Hematopoietic multipotent progenitor cell treated with erythropoietin and hydrocortisone succinate and interleukin-3 and kit ligand, for 17 days (in vitro differentiated cells): ENCODE measurements at regions not wholly inside any gene's neighbourhood (a gene's known extent, or its start where the extent isn't known, plus 50 kb on each side); places are given as distances from the start of the nearest gene placed in this dataset.
"Not testable (repeated sequence)": the region's sequence is repeated elsewhere in the genome, so short reads cannot be mapped to it uniquely, and the experiment has no call there.

Source experiments
- DNase-seq: peaks from one replicate; pipeline ENCODE4 v3.0.0-alpha.2; 2015; ENCODE audit warnings: low spot score

DNA sequence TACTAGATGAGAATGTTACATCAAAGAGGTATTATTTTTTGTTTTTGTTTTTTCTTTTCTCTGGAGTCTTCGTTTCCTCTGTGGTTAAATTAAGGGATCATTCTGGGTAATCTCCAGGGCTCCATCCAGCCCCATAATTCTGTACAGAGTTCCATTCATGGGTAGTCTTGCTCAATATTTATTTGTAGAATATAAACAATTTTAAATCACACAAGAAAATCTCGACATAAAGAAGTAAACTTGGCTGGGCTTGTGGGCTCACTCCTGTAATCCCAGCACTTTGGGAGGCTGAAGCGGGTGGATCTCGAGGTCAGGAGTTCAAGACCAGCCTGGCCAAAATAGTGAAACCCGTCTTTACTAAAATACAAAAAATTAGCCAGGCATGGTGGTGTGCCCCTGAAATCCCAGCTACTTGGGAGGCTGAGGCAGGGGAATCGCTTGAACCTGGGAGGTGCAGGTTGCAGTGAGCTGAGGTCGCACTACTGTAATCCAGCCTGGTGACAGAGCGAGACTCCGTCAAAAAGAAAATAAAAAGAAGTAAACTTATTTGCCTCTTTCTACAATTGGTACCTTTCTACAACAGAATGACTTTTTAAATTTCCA, 166.8 kb upstream of the TGFBR2 start:
- DNase-seq: no peak

DNA sequence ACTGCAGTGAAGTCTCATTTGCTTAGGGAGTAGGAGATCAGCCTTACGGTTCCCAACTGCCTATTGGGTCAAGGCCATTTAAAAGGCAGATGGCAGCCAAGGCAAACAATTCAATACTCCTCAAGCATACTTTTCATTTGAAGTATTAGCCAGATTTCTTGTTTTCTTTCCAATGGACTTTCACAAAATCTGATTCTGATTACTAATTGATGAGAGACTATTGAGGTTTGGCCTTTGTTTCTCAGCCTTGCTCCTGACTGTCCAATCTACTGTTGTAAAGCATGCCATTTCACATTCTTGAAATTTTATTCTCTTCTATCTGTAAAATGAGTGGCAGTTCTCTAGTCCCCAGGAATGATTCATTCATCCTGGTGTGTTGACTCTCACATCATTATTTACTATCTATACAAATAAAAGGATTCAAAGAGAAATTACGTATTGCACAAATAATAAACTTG, 166.2 kb upstream of the TGFBR2 start:
- no peak for DNase-seq

DNA sequence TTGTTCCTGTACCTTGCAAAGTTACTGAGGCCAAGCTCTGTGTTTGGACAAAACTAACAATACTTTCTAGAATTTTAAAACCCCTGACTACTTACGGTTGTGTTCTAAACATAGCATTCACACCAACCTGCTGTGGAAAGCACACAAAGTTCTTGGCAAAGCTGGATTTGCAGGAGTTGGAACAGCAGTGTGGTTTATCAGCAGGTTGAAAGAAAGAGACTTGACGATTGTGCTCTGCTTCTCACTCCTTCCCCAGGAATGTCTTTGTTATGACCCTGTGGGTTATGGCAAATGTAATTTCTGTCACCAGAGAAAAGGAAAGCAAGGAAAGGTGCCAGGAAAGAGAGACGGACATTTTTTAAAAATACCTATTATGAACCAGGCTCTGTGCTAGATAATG, 165.5 kb upstream of the TGFBR2 start:
- no peak for DNase-seq

DNA sequence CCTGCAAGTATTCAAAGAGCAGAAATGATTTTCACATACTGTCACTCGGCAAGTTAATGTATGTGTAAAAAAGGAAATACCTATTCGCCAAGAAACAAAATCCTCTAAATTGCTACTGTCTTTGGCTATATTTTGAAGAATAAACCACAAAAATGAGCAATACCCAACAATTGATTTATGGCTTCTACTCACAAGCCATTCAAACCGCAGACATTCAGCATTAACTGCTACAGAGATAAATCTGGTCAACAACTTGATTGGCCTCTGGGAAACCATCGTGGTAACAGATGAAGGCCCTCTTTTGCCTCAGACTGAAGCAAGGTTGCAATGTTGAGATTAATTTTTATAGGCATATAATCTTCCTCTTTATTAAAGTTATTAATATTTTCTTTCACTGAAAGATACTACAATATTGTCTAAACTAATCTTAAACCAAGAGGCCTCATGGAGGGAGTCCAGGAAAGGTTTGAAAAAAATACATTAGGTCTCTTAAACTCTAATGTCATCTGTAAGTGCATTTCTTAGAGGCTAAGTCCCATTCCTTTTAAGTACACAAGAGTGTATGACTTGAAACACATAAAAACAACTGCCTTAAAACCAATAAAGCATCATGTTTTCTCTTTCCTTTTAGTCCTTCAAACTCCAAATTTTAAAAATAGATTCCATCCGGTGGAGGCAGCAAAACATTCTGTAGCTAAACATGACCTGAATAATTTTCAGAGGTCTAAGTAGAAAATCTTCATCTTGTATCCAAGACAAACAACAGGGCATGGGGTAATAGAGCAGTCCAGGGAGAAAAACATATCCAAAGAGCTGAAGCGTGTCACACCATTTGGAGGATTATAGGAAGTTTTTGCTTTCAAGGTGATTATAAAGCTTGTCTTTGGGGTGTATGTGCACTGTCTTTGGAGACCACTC, 162.4 kb upstream of the TGFBR2 start:
- DNase-seq: no peak

DNA sequence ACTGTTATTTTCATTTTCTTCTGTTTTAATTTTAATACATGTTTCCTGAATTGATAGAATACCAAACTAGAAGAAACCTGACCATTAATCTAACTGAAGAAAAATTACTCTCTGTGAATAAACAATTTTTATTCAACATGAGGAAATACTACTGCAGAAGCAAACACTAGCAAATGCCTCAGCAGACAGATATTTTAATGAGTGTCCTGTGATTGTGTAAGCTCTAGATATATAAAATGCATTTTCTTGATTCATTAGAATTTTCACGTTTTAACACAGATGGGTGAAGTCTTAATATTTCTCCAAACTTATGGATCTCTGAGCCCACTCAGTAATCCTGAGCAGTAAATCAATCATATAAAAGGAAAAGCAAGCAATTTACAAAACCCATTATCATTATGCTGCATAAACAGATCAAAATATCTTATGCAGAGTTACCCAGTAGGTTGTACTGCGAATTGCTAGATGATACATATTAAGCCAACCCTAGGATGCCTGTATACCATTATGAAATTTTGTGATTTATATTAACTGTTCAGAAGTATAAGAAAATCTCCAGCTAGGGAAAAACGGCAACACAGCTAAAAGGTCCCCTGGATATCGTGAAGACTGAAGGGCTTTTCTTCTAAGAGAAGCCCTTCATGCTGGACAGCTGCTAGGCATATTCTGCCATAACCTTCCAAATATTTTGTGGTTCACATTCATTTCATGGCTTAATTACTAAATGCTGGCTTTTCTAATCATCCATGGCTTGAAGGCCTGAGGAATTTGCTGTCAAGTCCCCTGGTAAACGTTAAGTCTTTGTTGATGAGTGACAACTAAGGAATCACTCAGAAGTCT, 157.7 kb upstream of the TGFBR2 start:
- DNase-seq: no peak

DNA sequence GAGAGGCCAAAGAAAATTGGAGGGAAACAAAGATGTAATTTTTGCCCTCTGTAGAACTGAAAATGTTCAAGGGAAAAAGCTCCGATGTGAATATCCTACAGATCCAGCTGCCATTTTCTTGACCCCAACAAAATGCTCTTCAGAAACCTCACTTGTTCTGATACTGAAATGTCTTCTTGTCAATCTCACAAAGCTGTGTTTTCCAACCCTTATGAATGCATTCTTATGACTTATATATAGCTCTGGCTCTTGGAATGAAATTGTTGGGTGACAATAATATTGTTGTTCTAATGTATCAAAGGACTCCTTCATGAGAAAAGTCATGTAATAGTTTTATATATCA, 157.1 kb upstream of the TGFBR2 start:
- DNase-seq: no peak

DNA sequence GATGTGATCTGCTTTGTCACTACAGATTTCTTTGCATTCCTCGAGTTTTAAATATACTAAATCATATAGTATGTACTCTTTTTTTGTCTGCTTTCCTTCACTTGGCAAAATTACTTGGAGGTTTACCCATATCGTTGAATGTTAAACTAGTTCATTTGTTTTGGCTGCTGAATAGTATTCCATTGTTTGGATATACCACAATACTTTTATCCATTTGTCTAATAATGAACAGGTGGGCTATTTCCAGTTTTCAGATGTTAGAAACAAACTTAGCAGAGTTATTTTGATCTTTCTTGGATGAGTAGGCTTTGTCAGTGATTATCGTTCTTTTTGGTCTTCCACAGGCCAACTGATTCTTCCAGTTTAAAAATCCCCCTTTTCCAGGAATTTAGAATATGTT, 154.0 kb upstream of the TGFBR2 start:
- DNase-seq: no peak

DNA sequence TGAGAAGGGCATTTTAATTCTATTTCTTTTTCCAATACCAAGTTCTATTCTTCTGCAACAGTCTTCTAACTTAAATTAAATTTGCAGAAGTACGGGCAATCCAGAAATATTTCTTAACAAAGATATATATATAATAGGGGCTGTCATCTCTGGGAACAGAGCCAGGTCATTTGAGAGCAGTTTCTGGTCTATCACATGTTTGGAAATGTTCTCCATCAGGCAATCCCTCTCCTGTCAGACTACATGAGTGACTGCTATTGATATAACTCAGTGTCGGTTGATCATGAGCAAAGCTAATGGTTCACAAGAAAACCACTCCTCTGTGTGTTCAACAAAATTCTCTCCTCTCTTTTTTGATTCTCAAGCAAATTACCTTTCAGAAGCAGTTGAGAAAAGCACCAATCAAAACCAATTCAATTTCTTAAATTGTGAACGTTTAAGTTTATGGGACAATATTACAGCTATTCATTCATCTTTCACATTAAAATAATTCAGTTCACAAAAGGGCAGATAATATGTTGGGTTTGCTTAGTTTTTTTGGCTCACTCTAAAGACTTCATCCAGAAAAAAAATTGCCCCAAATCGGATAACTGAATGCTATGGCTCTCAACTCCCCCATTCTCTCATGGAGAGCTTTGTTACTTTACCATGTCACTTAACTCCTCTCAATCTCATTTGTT, 152.9 kb upstream of the TGFBR2 start:
- no peak for DNase-seq

DNA sequence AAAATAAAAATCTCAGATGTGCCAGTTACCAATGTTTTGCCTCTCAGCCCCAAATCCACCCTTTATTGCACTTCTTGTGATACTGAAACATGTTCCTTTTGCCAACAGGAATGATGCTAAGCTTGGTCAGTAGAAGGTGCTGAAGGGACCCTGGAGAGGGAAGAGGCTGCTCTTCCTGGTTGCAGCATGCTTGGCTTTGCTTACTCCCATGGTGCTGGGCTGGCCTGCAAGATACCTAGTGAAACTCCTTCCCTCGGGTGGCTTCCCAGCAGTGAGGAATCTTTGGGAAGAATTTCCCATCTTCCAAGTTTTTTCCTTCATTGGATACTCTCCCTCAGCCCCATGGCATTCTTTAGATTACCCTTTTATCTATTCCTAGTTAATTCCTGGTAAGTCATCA, 151.8 kb upstream of the TGFBR2 start:
- no peak for DNase-seq

DNA sequence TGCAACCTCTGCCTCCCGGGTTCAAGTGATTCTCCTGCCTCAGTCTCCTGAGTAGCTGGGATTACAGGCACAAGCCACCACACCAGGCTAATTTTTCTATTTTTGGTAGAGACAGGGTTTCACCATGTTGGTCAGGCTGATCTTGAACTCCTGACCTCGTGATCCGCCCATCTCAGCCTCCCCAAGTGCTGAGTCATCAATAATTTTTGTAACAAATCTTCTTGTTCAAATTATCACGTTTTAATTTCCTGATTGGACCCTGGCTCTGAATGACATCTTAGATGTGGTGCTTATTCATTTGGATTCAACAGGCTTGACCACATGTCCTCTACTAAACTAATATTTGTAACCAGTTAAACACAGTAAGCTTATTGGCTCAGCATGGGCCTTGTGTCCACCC, 151.3 kb upstream of the TGFBR2 start:
- not testable (repeated sequence) for DNase-seq

DNA sequence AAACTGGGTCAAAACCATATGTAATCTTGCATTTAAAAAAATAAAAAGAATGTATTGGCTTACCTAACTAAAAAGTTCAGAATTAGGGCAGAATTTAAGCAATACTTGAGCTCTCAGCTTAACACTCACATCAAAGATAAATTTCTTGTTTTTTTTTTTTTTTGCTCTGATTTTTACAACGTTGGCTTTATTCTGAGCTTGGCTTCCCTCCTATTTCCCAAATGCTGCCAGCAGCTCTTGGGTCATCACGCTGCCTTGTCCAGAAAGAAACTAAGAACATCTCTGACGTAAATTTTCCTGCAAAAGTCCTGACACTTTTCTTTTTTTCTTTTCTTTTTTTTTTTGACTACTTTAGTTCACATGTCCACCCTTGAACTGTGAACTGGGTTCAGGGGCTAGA, 150.6 kb upstream of the TGFBR2 start:
- no peak for DNase-seq

DNA sequence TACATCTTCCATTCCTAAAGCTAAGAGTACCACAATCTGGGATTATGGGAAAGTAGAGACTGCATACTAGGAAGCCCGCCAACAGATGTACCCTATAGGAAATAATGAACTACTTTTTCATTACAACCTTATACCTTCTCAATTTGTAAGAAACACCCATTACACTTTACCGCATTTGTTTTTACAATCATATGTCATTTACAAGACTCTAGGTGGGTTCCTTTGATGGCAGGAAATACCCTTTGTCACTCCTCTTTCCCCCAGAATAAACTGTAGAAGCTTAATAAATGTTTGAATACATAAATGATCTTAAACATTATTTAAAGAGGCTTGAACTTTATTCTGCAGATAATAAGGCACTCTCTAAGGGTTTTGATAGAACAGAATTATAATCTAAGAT, 150.1 kb upstream of the TGFBR2 start:
- no peak for DNase-seq

DNA sequence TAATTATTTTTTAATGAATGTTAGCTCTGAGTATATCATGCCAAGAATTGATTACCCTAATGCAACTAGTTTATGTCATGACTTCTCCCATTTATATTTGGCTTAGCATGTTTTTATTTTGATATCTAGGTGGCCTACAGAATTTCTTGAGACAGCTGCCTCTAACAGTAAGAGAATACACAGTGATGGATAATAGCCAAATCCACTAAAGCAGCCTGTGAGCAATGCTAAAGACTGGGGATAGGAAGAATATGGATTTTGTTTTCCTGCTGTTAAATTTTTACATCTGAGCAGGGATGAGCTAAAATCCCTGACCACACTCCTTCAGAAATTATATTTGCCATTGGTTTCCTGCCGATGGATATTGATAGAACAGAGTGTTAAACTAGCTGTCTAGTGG, 149.3 kb upstream of the TGFBR2 start:
- no peak for DNase-seq

DNA sequence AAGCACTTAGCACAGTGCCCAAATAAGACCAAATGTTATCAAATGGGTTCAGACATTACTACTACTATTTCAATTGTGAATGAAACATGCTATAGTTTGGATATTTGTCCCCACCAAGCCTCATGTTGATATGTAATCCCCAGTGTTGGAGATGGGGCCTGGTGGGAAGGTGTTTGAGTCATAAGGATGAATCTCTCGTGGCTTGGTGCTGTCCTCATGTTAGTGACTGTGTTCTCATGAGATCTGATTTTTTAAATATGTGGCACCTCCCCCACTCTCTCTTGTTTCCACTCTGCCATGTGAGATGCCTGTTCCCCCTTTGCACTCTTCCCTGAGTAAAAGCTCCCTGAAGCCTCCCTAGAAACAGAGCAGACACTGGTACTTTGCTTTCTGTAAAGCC, 148.7 kb upstream of the TGFBR2 start:
- DNase-seq: no peak

DNA sequence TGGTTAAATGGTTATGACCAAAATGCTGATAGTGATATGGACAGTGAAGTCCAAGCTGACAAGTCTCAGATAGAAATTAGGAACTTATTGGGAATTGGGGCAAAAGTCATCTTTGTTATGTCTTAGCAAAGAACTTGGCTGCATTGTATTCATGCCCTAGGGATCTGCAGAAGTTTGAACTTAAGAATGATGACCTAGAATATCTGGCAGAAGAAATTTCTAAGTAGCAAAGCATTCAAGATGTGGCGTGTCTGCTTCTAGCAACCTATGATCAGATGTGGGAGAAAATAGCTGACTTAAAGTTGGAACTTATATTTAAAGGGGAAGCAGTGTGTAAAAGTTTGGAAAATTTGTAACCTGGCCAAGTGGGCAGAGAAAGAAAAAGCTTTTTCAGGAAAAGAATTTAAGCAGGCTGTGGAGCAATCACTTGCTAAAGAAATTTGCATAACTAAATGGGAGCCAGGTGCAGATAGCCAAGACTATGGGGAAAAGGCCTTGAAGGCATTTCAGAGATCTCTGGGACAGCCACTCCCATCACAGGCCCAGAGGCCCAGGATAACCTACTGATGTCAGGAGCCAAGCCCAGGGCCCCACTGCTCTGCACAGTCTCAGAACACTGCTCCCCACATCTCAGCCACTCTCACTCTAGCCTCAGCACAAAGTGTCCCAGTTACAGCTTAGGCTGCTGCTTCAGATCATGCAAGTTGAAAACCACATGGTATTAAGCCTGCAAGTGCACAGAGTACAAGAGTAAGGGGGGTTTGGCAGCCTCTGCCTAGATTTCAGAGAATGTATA, 147.8 kb upstream of the TGFBR2 start:
- no peak for DNase-seq

DNA sequence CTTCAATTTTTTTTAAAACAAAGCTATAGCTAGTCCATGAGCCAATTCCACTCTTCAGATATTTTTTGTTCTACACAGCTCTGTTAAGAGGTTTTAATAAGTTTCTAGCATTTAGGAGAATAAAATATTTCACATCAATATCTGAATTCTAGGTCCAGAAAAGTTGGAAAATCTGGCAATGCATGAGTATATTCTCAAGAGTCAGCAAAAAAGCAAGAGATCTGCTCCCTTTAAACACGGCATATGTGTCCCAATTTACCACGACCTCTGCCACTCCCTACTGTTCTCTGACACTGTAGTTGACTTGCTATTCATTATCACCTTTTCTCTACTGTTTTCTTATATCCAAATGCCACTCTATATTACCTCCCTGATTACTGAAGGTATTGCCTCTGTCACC, 145.1 kb upstream of the TGFBR2 start:
- no peak for DNase-seq

DNA sequence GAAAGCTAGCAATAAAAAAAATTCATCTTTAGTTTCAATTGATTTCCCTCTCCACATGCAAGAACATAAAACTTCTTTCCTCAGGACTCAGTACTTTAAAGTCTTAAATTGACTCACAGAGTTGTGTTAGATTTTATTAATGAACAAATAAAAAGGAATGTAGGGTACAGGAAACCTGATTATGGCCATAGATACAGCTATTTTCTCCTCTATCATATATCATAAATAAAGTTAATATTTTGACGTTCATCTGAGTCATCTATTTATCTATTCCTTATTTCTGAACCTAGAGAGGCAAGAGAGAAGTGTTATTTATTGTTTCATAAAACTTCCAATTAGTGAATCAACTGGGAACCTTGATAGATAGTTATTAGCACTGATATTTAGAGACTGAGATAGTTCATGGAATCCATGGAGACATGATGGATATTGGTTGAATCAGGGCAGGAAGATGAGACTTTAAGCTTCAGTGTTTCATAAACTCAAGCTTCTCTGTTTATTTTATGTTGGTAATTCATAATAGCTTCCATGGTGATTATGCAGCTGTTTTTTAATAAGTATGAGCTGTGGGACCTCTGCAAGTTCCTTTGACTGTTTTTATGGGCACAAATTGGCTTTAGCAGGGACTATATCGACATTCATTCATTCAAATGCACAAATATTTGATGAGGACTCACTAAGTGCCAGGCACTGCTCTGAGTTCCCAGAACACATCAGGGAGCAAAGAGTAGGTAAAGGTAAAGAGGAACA, 143.5 kb upstream of the TGFBR2 start:
- DNase-seq: no peak

DNA sequence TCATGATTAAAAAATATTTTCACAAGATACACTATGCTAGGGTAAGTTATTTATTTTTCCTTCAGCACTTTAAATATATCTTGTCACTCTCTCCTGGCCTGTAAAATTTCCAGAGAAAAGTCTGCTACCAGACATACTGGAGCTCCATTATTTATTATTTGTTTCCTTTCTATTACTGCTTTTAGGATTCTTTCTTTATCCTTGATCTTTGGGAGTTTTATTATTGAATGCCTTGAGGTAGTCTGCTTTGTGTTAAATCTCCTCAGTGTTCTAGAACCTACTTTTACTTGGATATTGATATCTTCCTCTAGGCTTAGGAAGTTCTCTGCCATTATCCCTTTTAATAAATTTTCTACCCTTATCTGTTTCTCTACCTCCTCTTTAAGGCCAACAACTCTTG, 142.0 kb upstream of the TGFBR2 start:
- DNase-seq: no peak

DNA sequence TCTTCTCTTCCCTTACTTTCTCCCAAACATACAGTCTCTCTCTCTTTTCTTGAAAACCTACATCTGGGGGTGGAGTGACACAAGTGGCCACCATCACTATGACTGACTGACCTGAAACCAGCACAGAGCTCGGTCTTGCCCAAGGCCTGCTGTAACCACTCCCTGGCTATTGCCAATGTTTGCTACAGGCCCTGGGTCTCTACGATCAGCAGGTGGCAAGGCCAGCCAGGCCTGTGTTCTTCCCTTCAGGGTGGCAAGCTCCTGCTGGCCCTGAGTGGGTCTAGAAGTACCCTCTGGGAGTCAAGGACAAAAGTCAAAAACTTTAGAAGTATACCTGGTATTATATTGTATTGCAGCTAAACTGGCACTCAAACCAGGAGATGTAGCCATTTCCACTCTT, 140.9 kb upstream of the TGFBR2 start:
- DNase-seq: no peak

DNA sequence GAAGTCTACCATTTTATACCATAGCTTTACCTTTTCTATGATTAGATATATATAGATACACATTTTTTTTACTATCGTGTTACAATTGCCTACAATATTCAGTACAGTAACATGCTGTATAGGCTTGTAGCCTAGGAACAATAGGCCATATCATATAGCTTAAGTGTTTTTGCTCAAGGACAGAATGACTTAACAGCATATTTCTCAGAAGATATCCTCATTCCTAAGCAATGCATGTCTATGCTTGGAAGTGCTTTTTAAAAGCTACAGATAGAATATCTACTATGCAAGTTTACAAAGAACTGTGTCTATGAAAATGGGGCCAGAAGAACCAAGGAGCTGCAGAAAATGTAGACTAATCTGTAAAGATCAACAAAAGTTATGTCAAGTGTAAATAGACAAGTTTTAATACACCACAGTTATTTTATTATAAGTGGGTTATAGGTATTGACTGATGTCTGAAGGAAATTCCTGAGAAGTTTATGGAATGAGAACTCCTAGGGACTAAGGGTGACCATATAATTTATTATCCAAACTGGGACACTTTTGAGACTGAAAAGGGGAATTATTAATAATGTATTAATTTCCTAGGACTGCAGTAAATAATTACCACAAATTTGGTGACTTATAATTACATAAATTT, 138.7 kb upstream of the TGFBR2 start:
- no peak for DNase-seq
